Memory B cell (primary cell): ENCODE measurements at regions not wholly inside any gene's neighbourhood (a gene's known extent, or its start where the extent isn't known, plus 50 kb on each side); places are given as distances from the start of the nearest gene placed in this dataset.

Experiments used
- ATAC-seq: fragments of 150-1000 bp; cut with Tn5 transposase; 2 replicates; pipeline ENCODE4 v1.10.0; 2021; ENCODE audit warnings: low read depth, mild to moderate bottlenecking, moderate library complexity
- DNase-seq, 2 donors: peaks; one replicate each; pipeline ENCODE4 v3.0.0; 2022; ENCODE audit warnings: low spot score in 2 of 2
- H3K27ac Mint-ChIP-seq: one replicate; pipeline ENCODE4 v1.8.0; 2022; ENCODE audit warnings: mild to moderate bottlenecking, moderate library complexity, mixed read lengths
- H3K27me3 Mint-ChIP-seq: one replicate; pipeline ENCODE4 v1.8.0; 2022; ENCODE audit warnings: mixed read lengths
- H3K36me3 Mint-ChIP-seq: one replicate; pipeline ENCODE4 v1.8.0; 2022; ENCODE audit warnings: mild to moderate bottlenecking, mixed read lengths
- H3K4me1 Mint-ChIP-seq: one replicate; pipeline ENCODE4 v1.8.0; 2022; ENCODE audit warnings: mixed read lengths
- H3K4me3 Mint-ChIP-seq: one replicate; pipeline ENCODE4 v1.8.0; 2022; ENCODE audit warnings: mild to moderate bottlenecking, moderate library complexity, mixed read lengths
- H3K9me3 Mint-ChIP-seq: one replicate; pipeline ENCODE4 v1.8.0; 2022; ENCODE audit warnings: mixed read lengths

GRCh38 chr5:163756170-163756569 is 250.8 kb downstream of the MAT2B start:
- Mint-ChIP-seq H3K36me3 (peaks cover 3% of the 10 kb centered on the region), H3K9me3 (no peaks in the 10 kb centered on the region)

GRCh38 chr5:163757344-163757743 is 251.9 kb downstream of the MAT2B start:
- no peak for ATAC-seq
- Mint-ChIP-seq H3K9me3 (no peaks in the 10 kb centered on the region), H3K4me3 (no peak overlapping the region), H3K36me3 (peaks cover 4% of the 10 kb centered on the region), H3K27me3 (peaks cover 4% of the 10 kb centered on the region), H3K4me1 (peaks cover 10% of the 10 kb centered on the region), H3K27ac (no peak overlapping the region)
- no peak for DNase-seq

More at GRCh38 chr5:163756170-163756569, 250.8 kb downstream of the MAT2B start:
- no peak overlapping the region for H3K4me3 Mint-ChIP-seq
- H3K27ac Mint-ChIP-seq, result no peak overlapping the region
- DNase-seq (no peak), ATAC-seq (no peak)
- peaks cover 2% of the 10 kb centered on the region for H3K27me3 Mint-ChIP-seq
- H3K4me1 Mint-ChIP-seq, result peaks cover 10% of the 10 kb centered on the region

- Mint-ChIP-seq H3K27ac (no peak overlapping the region), H3K27me3 (peaks cover 6% of the 10 kb centered on the region), H3K4me1 (peaks cover 10% of the 10 kb centered on the region), H3K4me3 (no peak overlapping the region), H3K36me3 (peaks cover 4% of the 10 kb centered on the region), H3K9me3 (no peaks in the 10 kb centered on the region)
- ATAC-seq, result no peak
- DNase-seq, result no peak
Observed at GRCh38 chr5:163758283-163758711, 252.9 kb downstream of the MAT2B start.

- H3K9me3 Mint-ChIP-seq, result no peaks in the 10 kb centered on the region
- DNase-seq, result no peak
Observed at GRCh38 chr5:163759000-163759704, 253.7 kb downstream of the MAT2B start.

GRCh38 chr5:163760498-163760897 is 255.1 kb downstream of the MAT2B start:
- Mint-ChIP-seq H3K4me3 (no peak overlapping the region), H3K9me3 (no peaks in the 10 kb centered on the region), H3K27ac (no peak overlapping the region), H3K36me3 (peaks cover 4% of the 10 kb centered on the region), H3K4me1 (peaks cover 10% of the 10 kb centered on the region), H3K27me3 (peaks cover 4% of the 10 kb centered on the region)
- ATAC-seq (no peak), DNase-seq (no peak)

More at GRCh38 chr5:163759000-163759704, 253.7 kb downstream of the MAT2B start:
- peaks cover 10% of the 10 kb centered on the region for H3K4me1 Mint-ChIP-seq
- ATAC-seq, result peak; percentile 37
- H3K4me3 Mint-ChIP-seq, result no peak overlapping the region
- H3K36me3 Mint-ChIP-seq, result peaks cover 4% of the 10 kb centered on the region
- H3K27me3 Mint-ChIP-seq, result peaks cover 4% of the 10 kb centered on the region
- no peak overlapping the region for H3K27ac Mint-ChIP-seq

- peaks cover 10% of the 10 kb centered on the region for H3K4me1 Mint-ChIP-seq
- DNase-seq (no peak), ATAC-seq (no peak)
- H3K9me3 Mint-ChIP-seq, result no peaks in the 10 kb centered on the region
- H3K4me3 Mint-ChIP-seq, result no peak overlapping the region
- H3K27me3 Mint-ChIP-seq, result peaks cover 3% of the 10 kb centered on the region
- H3K36me3 Mint-ChIP-seq, result peaks cover under 1% of the 10 kb centered on the region
- no peak overlapping the region for H3K27ac Mint-ChIP-seq
Observed at GRCh38 chr5:163766936-163767670, 261.7 kb downstream of the MAT2B start.

GRCh38 chr5:163770625-163771024 is 265.2 kb downstream of the MAT2B start:
- H3K9me3 Mint-ChIP-seq, result peaks cover 5% of the 10 kb centered on the region
- H3K27me3 Mint-ChIP-seq, result no peaks in the 10 kb centered on the region
- H3K4me3 Mint-ChIP-seq, result no peak overlapping the region
- ATAC-seq, result no peak
- H3K27ac Mint-ChIP-seq, result no peak overlapping the region
- H3K4me1 Mint-ChIP-seq, result peaks cover 15% of the 10 kb centered on the region
- DNase-seq, result no peak
- H3K36me3 Mint-ChIP-seq, result no peaks in the 10 kb centered on the region

- DNase-seq, result no peak
- Mint-ChIP-seq H3K36me3 (no peaks in the 10 kb centered on the region), H3K9me3 (peaks cover 5% of the 10 kb centered on the region), H3K27ac (no peak overlapping the region), H3K27me3 (no peaks in the 10 kb centered on the region), H3K4me1 (peaks cover 11% of the 10 kb centered on the region), H3K4me3 (no peak overlapping the region)
- ATAC-seq, result no peak
Observed at GRCh38 chr5:163772241-163772640, 266.8 kb downstream of the MAT2B start.

- Mint-ChIP-seq H3K4me1 (peaks cover 11% of the 10 kb centered on the region), H3K27ac (no peak overlapping the region), H3K9me3 (peaks cover 5% of the 10 kb centered on the region), H3K4me3 (no peak overlapping the region), H3K36me3 (no peaks in the 10 kb centered on the region), H3K27me3 (no peaks in the 10 kb centered on the region)
- DNase-seq, result no peak
- no peak for ATAC-seq
Observed at GRCh38 chr5:163772644-163773043, 267.2 kb downstream of the MAT2B start.

GRCh38 chr5:163773226-163773625 is 267.8 kb downstream of the MAT2B start:
- Mint-ChIP-seq H3K4me3 (no peak overlapping the region), H3K27me3 (no peaks in the 10 kb centered on the region), H3K4me1 (peaks cover 11% of the 10 kb centered on the region), H3K27ac (no peak overlapping the region), H3K9me3 (peaks cover 5% of the 10 kb centered on the region), H3K36me3 (no peaks in the 10 kb centered on the region)
- ATAC-seq (no peak), DNase-seq (no peak)

GRCh38 chr5:163789870-163790269 is 284.5 kb downstream of the MAT2B start:
- Mint-ChIP-seq H3K4me1 (peaks cover 8% of the 10 kb centered on the region), H3K27ac (no peak overlapping the region), H3K27me3 (no peaks in the 10 kb centered on the region), H3K36me3 (peaks cover 5% of the 10 kb centered on the region), H3K4me3 (no peak overlapping the region), H3K9me3 (peaks cover 8% of the 10 kb centered on the region)
- ATAC-seq (no peak), DNase-seq (no peak)

- Mint-ChIP-seq H3K27ac (no peak overlapping the region), H3K4me3 (no peak overlapping the region), H3K4me1 (peaks cover 10% of the 10 kb centered on the region), H3K27me3 (no peaks in the 10 kb centered on the region), H3K9me3 (peaks cover 9% of the 10 kb centered on the region), H3K36me3 (peaks cover 5% of the 10 kb centered on the region)
- DNase-seq (no peak), ATAC-seq (no peak)
Observed at GRCh38 chr5:163790497-163790896, 285.1 kb downstream of the MAT2B start.

- H3K36me3 Mint-ChIP-seq, result no peaks in the 10 kb centered on the region
- DNase-seq (no peak), ATAC-seq (no peak)
- H3K4me1 Mint-ChIP-seq, result peaks cover 9% of the 10 kb centered on the region
- H3K27ac Mint-ChIP-seq, result no peak overlapping the region
- H3K9me3 Mint-ChIP-seq, result peaks cover 7% of the 10 kb centered on the region
- H3K4me3 Mint-ChIP-seq, result no peak overlapping the region
- H3K27me3 Mint-ChIP-seq, result no peaks in the 10 kb centered on the region
Observed at GRCh38 chr5:163794993-163795392, 289.6 kb downstream of the MAT2B start.

- no peaks in the 10 kb centered on the region for H3K9me3 Mint-ChIP-seq
- no peak overlapping the region for H3K27ac Mint-ChIP-seq
- ATAC-seq (no peak), DNase-seq (no peak)
- H3K36me3 Mint-ChIP-seq, result no peaks in the 10 kb centered on the region
- H3K27me3 Mint-ChIP-seq, result no peaks in the 10 kb centered on the region
- H3K4me3 Mint-ChIP-seq, result no peak overlapping the region
- peaks cover 12% of the 10 kb centered on the region for H3K4me1 Mint-ChIP-seq
Observed at GRCh38 chr5:163807781-163808180, 302.4 kb downstream of the MAT2B start.
